Stomach smooth muscle (tissue), 2 donors: ENCODE measurements at regions not wholly inside any gene's neighbourhood (a gene's known extent, or its start where the extent isn't known, plus 50 kb on each side); places are given as distances from the start of the nearest gene placed in this dataset.

ENCODE experiments used
- H3K27ac ChIP-seq: one replicate; pipeline ENCODE4 v1.7.0; 2013; ENCODE audit warnings: mild to moderate bottlenecking, low read length, inconsistent platforms
- H3K27me3 ChIP-seq, 2 donors: one replicate each; pipeline ENCODE4 v1.7.0; 2013; ENCODE audit warnings: low read length in 2 of 2; ENCODE audit not compliant: insufficient read depth in 2 of 2, control insufficient read depth in 1 of 2
- H3K36me3 ChIP-seq, 2 donors: one replicate each; pipeline ENCODE4 v1.7.0; 2013; ENCODE audit warnings: low read length in 2 of 2; ENCODE audit not compliant: control insufficient read depth in 2 of 2, insufficient read depth in 2 of 2
- H3K4me1 ChIP-seq: one replicate; pipeline ENCODE4 v1.7.0; 2013; ENCODE audit warnings: low read length; ENCODE audit not compliant: control insufficient read depth, insufficient read depth
- H3K4me3 ChIP-seq, 2 donors: one replicate each; pipeline ENCODE4 v1.7.0; 2013; ENCODE audit warnings: low read length in 2 of 2
- H3K9ac ChIP-seq, 2 donors: one replicate each; pipeline ENCODE4 v1.7.0; 2013; ENCODE audit warnings: low read length in 2 of 2, mild to moderate bottlenecking in 1 of 2
- H3K9me3 ChIP-seq, 2 donors: one replicate each; pipeline ENCODE4 v1.7.0; 2013; ENCODE audit warnings: low read length in 2 of 2; ENCODE audit not compliant: control insufficient read depth in 2 of 2
- donor health status: healthy.
- donor health status: Pancreatic carcinoma.

- Histone ChIP-seq H3K4me1 (no peaks in the 10 kb centered on the region), H3K9ac (no peak overlapping the region), H3K36me3 (no peaks in the 10 kb centered on the region), H3K27ac (no peak overlapping the region), H3K4me3 (no peak overlapping the region), H3K9me3 (peaks cover 4 to 15% of the 10 kb centered on the region in 2 donors), H3K27me3 (peaks cover 5 to 6% of the 10 kb centered on the region in 2 donors)
Measured at GRCh38 chr1:5711956-5712645, 280.1 kb downstream of the NPHP4 start.

- Histone ChIP-seq H3K9ac (no peak overlapping the region), H3K27ac (no peak overlapping the region), H3K36me3 (no peaks in the 10 kb centered on the region), H3K27me3 (peaks cover 5% of the 10 kb centered on the region in 2 donors), H3K4me1 (no peaks in the 10 kb centered on the region), H3K9me3 (peaks cover 4 to 11% of the 10 kb centered on the region in 2 donors), H3K4me3 (no peak overlapping the region)
Measured at GRCh38 chr1:5711079-5711478, 281.1 kb downstream of the NPHP4 start.

GRCh38 chr1:5709976-5710375, 282.2 kb downstream of the NPHP4 start:
- Histone ChIP-seq H3K36me3 (no peaks in the 10 kb centered on the region), H3K27me3 (peaks cover 4 to 5% of the 10 kb centered on the region in 2 donors), H3K9me3 (peaks cover 0 to 5% of the 10 kb centered on the region in 2 donors), H3K27ac (no peak overlapping the region), H3K4me3 (no peak overlapping the region), H3K4me1 (no peaks in the 10 kb centered on the region), H3K9ac (no peak overlapping the region)

GRCh38 chr1:5709461-5709975, 282.7 kb downstream of the NPHP4 start:
- Histone ChIP-seq H3K36me3 (no peaks in the 10 kb centered on the region), H3K27me3 (peaks cover 4 to 5% of the 10 kb centered on the region in 2 donors), H3K9ac (no peak overlapping the region), H3K4me1 (no peaks in the 10 kb centered on the region), H3K27ac (no peak overlapping the region), H3K4me3 (no peak overlapping the region), H3K9me3 (peaks cover 0 to 5% of the 10 kb centered on the region in 2 donors)

- Histone ChIP-seq H3K4me3 (no peak overlapping the region), H3K27me3 (peaks cover 4 to 5% of the 10 kb centered on the region in 2 donors), H3K27ac (no peak overlapping the region), H3K4me1 (no peaks in the 10 kb centered on the region), H3K36me3 (no peaks in the 10 kb centered on the region), H3K9ac (no peak overlapping the region), H3K9me3 (peaks cover 0 to 5% of the 10 kb centered on the region in 2 donors)
Measured at GRCh38 chr1:5708346-5709245, 283.6 kb downstream of the NPHP4 start.

- no peak overlapping the region for H3K27ac ChIP-seq
- H3K4me3 ChIP-seq: no peak overlapping the region
- H3K27me3 ChIP-seq: peaks cover 4 to 5% of the 10 kb centered on the region in 2 donors
- no peaks in the 10 kb centered on the region for H3K36me3 ChIP-seq
- no peaks in the 10 kb centered on the region for H3K4me1 ChIP-seq
- peaks cover 0 to 5% of the 10 kb centered on the region in 2 donors for H3K9me3 ChIP-seq
- no peak overlapping the region for H3K9ac ChIP-seq
Measured at GRCh38 chr1:5707566-5708345, 284.5 kb downstream of the NPHP4 start.

GRCh38 chr1:5706239-5706638, 286.0 kb downstream of the NPHP4 start:
- no peaks in the 10 kb centered on the region for H3K4me1 ChIP-seq
- H3K36me3 ChIP-seq: no peaks in the 10 kb centered on the region
- peaks cover 0 to 5% of the 10 kb centered on the region in 2 donors for H3K9me3 ChIP-seq
- peaks cover 4 to 5% of the 10 kb centered on the region in 2 donors for H3K27me3 ChIP-seq
- no peak overlapping the region for H3K4me3 ChIP-seq
- H3K27ac ChIP-seq: no peak overlapping the region
- H3K9ac ChIP-seq: no peak overlapping the region

- no peaks in the 10 kb centered on the region for H3K36me3 ChIP-seq
- peaks cover 2 to 5% of the 10 kb centered on the region in 2 donors for H3K27me3 ChIP-seq
- no peaks in the 10 kb centered on the region for H3K4me1 ChIP-seq
- H3K27ac ChIP-seq: no peak overlapping the region
- no peak overlapping the region for H3K4me3 ChIP-seq
- peaks cover 0 to 5% of the 10 kb centered on the region in 2 donors for H3K9me3 ChIP-seq
- H3K9ac ChIP-seq: no peak overlapping the region
Measured at GRCh38 chr1:5705751-5706150, 286.5 kb downstream of the NPHP4 start.

- Histone ChIP-seq H3K27me3 (peaks cover under 1 to 2% of the 10 kb centered on the region in 2 donors), H3K4me1 (no peaks in the 10 kb centered on the region)
Measured at GRCh38 chr1:5704561-5705514, 287.4 kb downstream of the NPHP4 start.

More at GRCh38 chr1:5704561-5705514, 287.4 kb downstream of the NPHP4 start:
- H3K4me3 ChIP-seq: no peak overlapping the region
- peaks cover 0 to 2% of the 10 kb centered on the region in 2 donors for H3K9me3 ChIP-seq
- H3K36me3 ChIP-seq: no peaks in the 10 kb centered on the region
- no peak overlapping the region for H3K9ac ChIP-seq
- H3K27ac ChIP-seq: no peak overlapping the region
